Vagina (tissue), 2 donors: ENCODE measurements at regions not wholly inside any gene's neighbourhood (a gene's known extent, or its start where the extent isn't known, plus 50 kb on each side); places are given as distances from the start of the nearest gene placed in this dataset.

Experiments used
- POLR2A ChIP-seq, 2 donors: fragments of 450-650 bp; IDR thresholded peaks; one replicate each; pipeline ENCODE4 v1.6.1; 2017; ENCODE audit warnings: antibody characterized with exemption in 2 of 2, mild to moderate bottlenecking in 2 of 2, moderate library complexity in 2 of 2
- POLR2AphosphoS5 ChIP-seq, 2 donors: sonication (generic); formaldehyde crosslinking; IDR thresholded peaks; one replicate each; pipeline ENCODE4 v1.9.0; 2017; ENCODE audit warnings: antibody characterized with exemption in 2 of 2, mild to moderate bottlenecking in 2 of 2, low read depth in 1 of 2; ENCODE audit not compliant: insufficient read depth in 1 of 2
- TF ChIP-seq, protein P1 (sequence below), 3 experiments: fragments of 450-650 bp in 2 of 3; fragments of 200-600 bp in 1 of 3; sonication (generic) in 1 of 3; IDR thresholded peaks; one replicate each; pipeline ENCODE4 v1.5.1; 2017 to 2019; ENCODE audit warnings: antibody characterized with exemption in 3 of 3, mild to moderate bottlenecking in 2 of 3, moderate library complexity in 2 of 3

GRCh38 chr2:239604861-239605260, 204.0 kb upstream of the HDAC4 start:
- TF ChIP-seq, protein P1, sequence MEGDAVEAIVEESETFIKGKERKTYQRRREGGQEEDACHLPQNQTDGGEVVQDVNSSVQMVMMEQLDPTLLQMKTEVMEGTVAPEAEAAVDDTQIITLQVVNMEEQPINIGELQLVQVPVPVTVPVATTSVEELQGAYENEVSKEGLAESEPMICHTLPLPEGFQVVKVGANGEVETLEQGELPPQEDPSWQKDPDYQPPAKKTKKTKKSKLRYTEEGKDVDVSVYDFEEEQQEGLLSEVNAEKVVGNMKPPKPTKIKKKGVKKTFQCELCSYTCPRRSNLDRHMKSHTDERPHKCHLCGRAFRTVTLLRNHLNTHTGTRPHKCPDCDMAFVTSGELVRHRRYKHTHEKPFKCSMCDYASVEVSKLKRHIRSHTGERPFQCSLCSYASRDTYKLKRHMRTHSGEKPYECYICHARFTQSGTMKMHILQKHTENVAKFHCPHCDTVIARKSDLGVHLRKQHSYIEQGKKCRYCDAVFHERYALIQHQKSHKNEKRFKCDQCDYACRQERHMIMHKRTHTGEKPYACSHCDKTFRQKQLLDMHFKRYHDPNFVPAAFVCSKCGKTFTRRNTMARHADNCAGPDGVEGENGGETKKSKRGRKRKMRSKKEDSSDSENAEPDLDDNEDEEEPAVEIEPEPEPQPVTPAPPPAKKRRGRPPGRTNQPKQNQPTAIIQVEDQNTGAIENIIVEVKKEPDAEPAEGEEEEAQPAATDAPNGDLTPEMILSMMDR (IDR thresholded peaks at IDR 0.05): no peak
- TF ChIP-seq POLR2A (IDR thresholded peaks at IDR 0.05): no peak
- TF ChIP-seq POLR2AphosphoS5 (IDR thresholded peaks at IDR 0.05; ENCODE audit: insufficient read depth in 1 of 2, low read depth in 1 of 2): no peak
